ENCODE measurements at regions not wholly inside any gene's neighbourhood (a gene's known extent, or its start where the extent isn't known, plus 50 kb on each side); places are given as distances from the start of the nearest gene placed in this dataset.
"Not testable (repeated sequence)": the region's sequence is repeated elsewhere in the genome, so short reads cannot be mapped to it uniquely, and the experiment has no call there.

- intact Hi-C loops (cut with DNase I), result no loop called here
- DNase-seq (ENCODE audit: low spot score) (no peak), ATAC-seq (no peak)
Measured at GRCh38 chrX:12021698-12022097, 116.6 kb upstream of the FRMPD4 start.

DNA sequence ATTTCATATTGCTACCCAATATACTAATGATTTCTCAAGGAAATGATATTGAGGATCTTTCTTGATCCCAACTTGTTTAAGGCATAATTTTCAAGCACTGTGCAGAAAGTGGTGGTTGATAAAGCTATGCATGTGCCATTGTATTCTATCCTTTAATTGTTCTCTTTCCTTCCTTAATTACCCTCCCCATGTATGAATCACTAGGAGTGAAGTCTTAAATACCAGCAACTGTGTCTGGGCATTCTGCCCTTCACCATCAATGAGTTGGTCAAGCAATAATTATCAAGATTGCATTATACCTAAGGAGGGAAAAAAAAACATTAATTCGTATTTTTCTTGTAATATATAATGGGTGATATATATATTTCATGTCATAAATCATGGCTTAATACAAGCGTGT lies 111.8 kb upstream of the FRMPD4 start:
- DNase-seq (ENCODE audit: low spot score) (no peak), ATAC-seq (no peak)
- intact Hi-C loops (cut with DNase I), result no loop called here

- ATAC-seq (no peak), DNase-seq (ENCODE audit: low spot score) (no peak)
- intact Hi-C loops (cut with DNase I), result loop anchor here (5.0 kb wide), 1 partner anchor 535 kb away; no protein-coding TSS in a partner anchor
Measured at GRCh38 chrX:12032082-12032481, 106.2 kb upstream of the FRMPD4 start.

DNA sequence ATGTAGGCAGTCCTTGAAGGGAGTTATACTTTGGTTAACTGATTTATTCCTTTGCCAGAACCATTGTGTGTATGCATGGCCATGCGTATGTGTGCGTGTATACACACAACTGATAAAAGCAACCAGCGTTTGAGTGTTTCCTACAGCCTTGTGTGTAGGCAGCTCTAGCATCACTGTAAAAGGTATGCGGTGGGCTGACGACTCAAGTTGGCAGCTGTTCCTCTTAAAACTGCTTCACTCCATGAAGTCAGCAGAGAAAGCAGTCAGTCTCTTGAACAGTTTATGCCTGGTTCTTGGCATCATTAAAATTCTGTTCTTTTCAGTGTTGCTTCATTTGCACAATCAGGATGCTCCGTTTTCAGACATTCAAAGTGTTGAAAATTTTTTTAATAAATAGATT lies 103.5 kb upstream of the FRMPD4 start:
- no peak for DNase-seq (ENCODE audit: low spot score)
- no peak for ATAC-seq
- intact Hi-C loops (cut with DNase I), result loop anchor here (5.0 kb wide), 1 partner anchor 533 kb away; no protein-coding TSS in a partner anchor

GRCh38 chrX:12042615-12043014 lies 95.7 kb upstream of the FRMPD4 start:
- intact Hi-C loops (cut with DNase I), result no loop called here
- DNase-seq (ENCODE audit: low spot score) (no peak), ATAC-seq (no peak)

DNA sequence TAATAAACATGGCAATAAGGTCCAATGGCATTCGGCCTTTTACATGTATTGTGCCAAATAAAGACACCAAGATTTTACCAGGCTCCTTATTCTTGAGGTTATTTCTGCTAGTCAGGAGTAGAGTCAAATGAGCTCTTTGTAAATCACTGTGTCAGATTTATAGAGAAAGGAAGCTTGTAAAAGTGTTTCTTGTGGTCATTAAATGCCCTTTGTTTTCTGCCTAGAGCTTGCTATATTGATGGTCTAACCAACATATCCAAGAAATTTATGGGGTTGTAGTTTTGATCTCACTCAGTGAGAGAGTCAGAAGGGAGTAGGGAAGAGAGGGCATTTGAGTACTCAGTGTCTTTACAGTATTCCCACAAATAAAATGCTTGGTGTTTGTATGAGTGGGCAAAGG lies 86.2 kb upstream of the FRMPD4 start:
- no peak for ATAC-seq
- DNase-seq (ENCODE audit: low spot score), result no peak
- intact Hi-C loops (cut with DNase I), result no loop called here

DNA sequence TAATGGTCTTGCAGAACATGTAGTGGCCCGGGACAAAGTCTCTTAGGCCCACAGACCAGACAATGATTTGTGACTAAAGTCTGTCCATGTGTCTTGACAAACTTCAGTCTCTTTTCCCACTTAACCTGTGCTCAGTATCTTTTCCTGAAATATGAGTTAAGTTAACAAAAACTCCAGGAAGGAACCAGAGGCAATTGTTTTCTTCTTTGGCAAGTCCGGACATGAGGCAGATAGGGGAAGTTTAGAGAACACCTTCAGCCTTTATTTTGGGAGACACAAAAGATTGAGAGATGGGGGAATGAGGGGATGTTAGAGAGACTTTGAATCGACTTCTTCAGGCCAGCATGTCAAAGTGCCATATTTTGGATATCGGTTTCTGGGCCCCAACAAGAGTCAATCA lies 80.2 kb upstream of the FRMPD4 start:
- ATAC-seq, result no peak
- no peak for DNase-seq (ENCODE audit: low spot score)
- intact Hi-C loops (cut with DNase I), result no loop called here

GRCh38 chrX:12060489-12061260 lies 77.6 kb upstream of the FRMPD4 start:
- intact Hi-C loops (cut with DNase I), result no loop called here
- ATAC-seq (no peak), DNase-seq (ENCODE audit: low spot score) (no peak)

DNA sequence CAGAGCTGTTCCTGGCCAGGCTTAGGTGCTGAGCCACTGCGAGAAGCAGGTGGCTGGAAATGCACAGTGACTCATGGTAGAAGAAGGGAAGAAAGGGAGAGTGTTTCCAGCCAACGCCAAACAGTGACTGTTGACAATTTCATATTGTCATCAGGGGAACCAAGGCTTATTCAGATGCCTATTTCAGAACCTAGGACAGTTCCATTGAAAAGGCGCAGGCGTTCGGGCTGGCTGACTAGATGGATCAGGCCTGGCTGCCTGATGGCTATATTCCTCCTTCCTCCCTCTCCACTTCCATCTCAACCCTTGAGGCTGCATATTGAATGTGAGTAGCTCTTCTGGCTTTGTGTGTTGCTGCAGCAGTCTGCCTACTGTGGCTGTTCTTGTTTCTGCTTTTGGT lies 73.0 kb upstream of the FRMPD4 start:
- no peak for DNase-seq (ENCODE audit: low spot score)
- intact Hi-C loops (cut with DNase I), result no loop called here
- no peak for ATAC-seq

- intact Hi-C loops (cut with DNase I), result no loop called here
- ATAC-seq (no peak), DNase-seq (ENCODE audit: low spot score) (no peak)
Measured at GRCh38 chrX:12076046-12076445, 62.2 kb upstream of the FRMPD4 start.

- intact Hi-C loops (cut with DNase I), result no loop called here
- ATAC-seq (no peak), DNase-seq (ENCODE audit: low spot score) (no peak)
Measured at GRCh38 chrX:12080265-12080664, 58.0 kb upstream of the FRMPD4 start.

GRCh38 chrX:12082959-12083358 lies 55.3 kb upstream of the FRMPD4 start:
- intact Hi-C loops (cut with DNase I); ATAC-seq; DNase-seq (ENCODE audit: low spot score): not testable (repeated sequence)
